GM12878 (cell line): ENCODE measurements at regions not wholly inside any gene's neighbourhood (a gene's known extent, or its start where the extent isn't known, plus 50 kb on each side); places are given as distances from the start of the nearest gene placed in this dataset.

ENCODE experiments used
- ATAC-seq: fragments of 200-7000 bp; cut with Tn5 transposase; 3 replicates; pipeline ENCODE4 v1.9.1; 2020; ENCODE audit warnings: mild to moderate bottlenecking, moderate library complexity
- BruUV-seq: library from RNA; stranded (reverse); fragments of 400-500 nt; replicated peaks from 2 replicates; lab custom pipeline; 2021; lab: Mats Ljungman, UMichigan
- CTCF ChIA-PET: fragments of 300-600 bp; sonication (Branson Sonifier 250); formaldehyde crosslinking; extraction: SDS; loops from one replicate; lab custom pipeline; 2021; ENCODE audit warnings: inconsistent platforms; lab: Yijun Ruan, JAX
- POLR2A ChIA-PET: fragments of 350-600 bp; formaldehyde crosslinking; extraction: SDS; loops from one replicate; lab custom pipeline; 2021; ENCODE audit warnings: inconsistent platforms; lab: Charles Lee
- RAD21 ChIA-PET: fragments of 300-600 bp; sonication (Branson Sonifier 250); formaldehyde crosslinking; loops from one replicate; lab custom pipeline; 2023; ENCODE audit warnings: antibody characterized with exemption; ENCODE audit not compliant: unreplicated experiment; lab: Charles Lee
- SMC1A ChIA-PET: fragments of 300-600 bp; sonication (Branson Sonifier 250); formaldehyde crosslinking; loops from one replicate; lab custom pipeline; 2023; ENCODE audit not compliant: unreplicated experiment, uncharacterized antibody; lab: Charles Lee
- DNase-seq: peaks from one replicate; pipeline ENCODE4 v3.0.0-alpha.2; 2011; ENCODE audit warnings: low read depth, low spot score
- FAIRE-seq: peaks from 3 replicates; lab custom pipeline; 2011; peaks lifted over from hg19 to GRCh38; lab: Jason Lieb, UNC
- H2AFZ ChIP-seq: 2 replicates; pipeline ENCODE4 v1.6.0; 2011; ENCODE audit warnings: low read depth, low read length, control low read depth; ENCODE audit not compliant: control insufficient read depth
- H3K27ac ChIP-seq: 2 replicates; pipeline ENCODE4 v1.5.1; 2011; ENCODE audit warnings: control low read depth; ENCODE audit not compliant: control insufficient read depth, insufficient read depth
- H3K27me3 ChIP-seq, 2 experiments: replicated peaks in 1 of 2; 2 replicates each; pipeline versions ENCODE4 v1.6.0 to v1.6.1; 2011; ENCODE audit warnings: low read length in 1 of 2; ENCODE audit not compliant: control insufficient read depth in 2 of 2, insufficient read depth in 2 of 2
- H3K36me3 ChIP-seq, 2 experiments: 2 replicates each; pipeline ENCODE4 v1.5.1; 2011; ENCODE audit warnings: low read length in 1 of 2; ENCODE audit not compliant: control insufficient read depth in 2 of 2, insufficient read depth in 2 of 2
- H3K4me1 ChIP-seq: 2 replicates; pipeline ENCODE4 v1.6.1; 2011; ENCODE audit warnings: mild to moderate bottlenecking, low read length, moderate library complexity, mixed read lengths; ENCODE audit not compliant: control insufficient read depth, insufficient read depth
- H3K4me2 ChIP-seq: 2 replicates; pipeline ENCODE4 v1.6.0; 2011; ENCODE audit warnings: control low read depth; ENCODE audit not compliant: control insufficient read depth, insufficient read depth
- H3K4me3 ChIP-seq: fragments of 200-600 bp; sonication (generic); 2 replicates; pipeline ENCODE4 v1.5.1; 2016
- H3K79me2 ChIP-seq: 2 replicates; pipeline ENCODE4 v1.6.0; 2011; ENCODE audit warnings: low read length; ENCODE audit not compliant: control insufficient read depth, insufficient read depth
- H3K9ac ChIP-seq: 2 replicates; pipeline ENCODE4 v1.8.0; 2011; ENCODE audit warnings: low read length, control low read depth, mixed read lengths; ENCODE audit not compliant: control insufficient read depth, insufficient read depth
- H3K9me3 ChIP-seq: replicated peaks from 3 replicates; pipeline ENCODE4 v1.5.1; 2011; ENCODE audit warnings: mild to moderate bottlenecking, low read length; ENCODE audit not compliant: control insufficient read depth, insufficient read depth
- H4K20me1 ChIP-seq: 2 replicates; pipeline ENCODE4 v1.6.0; 2011; ENCODE audit not compliant: control insufficient read depth, insufficient read depth
- EED ChIP-seq: sonication (generic); IDR thresholded peaks from 2 replicates; pipeline ENCODE4 v1.6.1; 2016; ENCODE audit warnings: antibody characterized with exemption, low read depth
- HDGF ChIP-seq: fragments of 450-650 bp; IDR thresholded peaks from 2 replicates; pipeline ENCODE4 v1.6.1; 2016; ENCODE audit warnings: antibody characterized with exemption
- MEF2A ChIP-seq: IDR thresholded peaks from 2 replicates; pipeline ENCODE4 v1.6.1; 2011; ENCODE audit warnings: low read depth, mild to moderate bottlenecking, low read length, moderate library complexity; ENCODE audit not compliant: insufficient read depth
- WGBS: methylation state at CpG from one replicate; pipeline ENCODE4 v1.1.6; 2016; ENCODE audit warnings: low lambda C conversion rate; ENCODE audit not compliant: insufficient replicate concordance, insufficient coverage; ENCODE audit errors: missing lambda C conversion rate; 5-methylcytosine and 5-hydroxymethylcytosine counted together
- in situ Hi-C: fragments of 300-500 bp; cut with MboI; formaldehyde crosslinking; loops from 9 replicates; pipeline ENCODE4 v1.14.3; 2018; ENCODE audit warnings: mixed read lengths
- intact Hi-C: fragments of 100-400 bp; cut with micrococcal nuclease; formaldehyde crosslinking; loops from one replicate; pipeline ENCODE4 v1.14.2; 2022; ENCODE audit not compliant: unreplicated experiment
- TF ChIP-seq, protein P1 (sequence below): fragments of 450-650 bp; IDR thresholded peaks from 2 replicates; pipeline ENCODE4 v1.6.1; 2017; ENCODE audit warnings: antibody characterized with exemption, mild to moderate bottlenecking, moderate library complexity
- TF ChIP-seq, protein P2 (sequence below): fragments of 450-650 bp; formaldehyde crosslinking; IDR thresholded peaks from 2 replicates; pipeline ENCODE4 v1.5.0; 2022; ENCODE audit warnings: mild to moderate bottlenecking, missing genetic modification characterization
- TF ChIP-seq, protein P3 (sequence below): fragments of 450-650 bp; IDR thresholded peaks from 2 replicates; pipeline ENCODE4 v1.6.1; 2016; ENCODE audit warnings: mild to moderate bottlenecking, moderate library complexity, borderline replicate concordance

DNA sequence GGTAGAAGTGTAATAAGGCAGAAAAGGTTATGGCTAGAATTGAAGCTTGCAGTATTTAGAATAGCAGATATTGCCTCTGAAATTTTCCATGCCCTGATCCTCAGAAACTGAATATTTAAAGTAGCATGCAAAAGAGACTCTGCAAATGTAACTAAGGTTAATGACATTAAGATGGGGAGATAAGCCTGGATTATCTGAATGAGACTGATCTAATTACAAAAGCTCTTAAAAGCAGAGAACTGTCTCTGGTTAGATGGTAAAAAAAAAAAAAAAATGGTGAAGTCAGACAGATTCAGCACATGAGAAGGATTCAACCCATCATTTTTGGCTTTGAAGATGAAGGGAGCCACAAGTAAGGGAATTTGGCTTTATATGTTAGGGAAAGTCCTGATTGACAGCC lies 503.7 kb upstream of the IRAK1BP1 start:
- H3K27me3 ChIP-seq, result no peaks in the 10 kb centered on the region
- ATAC-seq (no peak), DNase-seq (no peak), FAIRE-seq (no peak)
- BruUV-seq, result no TSS peak
- CTCF ChIA-PET, result no interaction called here
- H3K27ac ChIP-seq, result no peak overlapping the region
- POLR2A ChIA-PET, result no interaction called here
- TF ChIP-seq, protein P1, sequence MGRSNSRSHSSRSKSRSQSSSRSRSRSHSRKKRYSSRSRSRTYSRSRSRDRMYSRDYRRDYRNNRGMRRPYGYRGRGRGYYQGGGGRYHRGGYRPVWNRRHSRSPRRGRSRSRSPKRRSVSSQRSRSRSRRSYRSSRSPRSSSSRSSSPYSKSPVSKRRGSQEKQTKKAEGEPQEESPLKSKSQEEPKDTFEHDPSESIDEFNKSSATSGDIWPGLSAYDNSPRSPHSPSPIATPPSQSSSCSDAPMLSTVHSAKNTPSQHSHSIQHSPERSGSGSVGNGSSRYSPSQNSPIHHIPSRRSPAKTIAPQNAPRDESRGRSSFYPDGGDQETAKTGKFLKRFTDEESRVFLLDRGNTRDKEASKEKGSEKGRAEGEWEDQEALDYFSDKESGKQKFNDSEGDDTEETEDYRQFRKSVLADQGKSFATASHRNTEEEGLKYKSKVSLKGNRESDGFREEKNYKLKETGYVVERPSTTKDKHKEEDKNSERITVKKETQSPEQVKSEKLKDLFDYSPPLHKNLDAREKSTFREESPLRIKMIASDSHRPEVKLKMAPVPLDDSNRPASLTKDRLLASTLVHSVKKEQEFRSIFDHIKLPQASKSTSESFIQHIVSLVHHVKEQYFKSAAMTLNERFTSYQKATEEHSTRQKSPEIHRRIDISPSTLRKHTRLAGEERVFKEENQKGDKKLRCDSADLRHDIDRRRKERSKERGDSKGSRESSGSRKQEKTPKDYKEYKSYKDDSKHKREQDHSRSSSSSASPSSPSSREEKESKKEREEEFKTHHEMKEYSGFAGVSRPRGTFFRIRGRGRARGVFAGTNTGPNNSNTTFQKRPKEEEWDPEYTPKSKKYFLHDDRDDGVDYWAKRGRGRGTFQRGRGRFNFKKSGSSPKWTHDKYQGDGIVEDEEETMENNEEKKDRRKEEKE, result no peak
- TF ChIP-seq HDGF, result no peak
- H3K9ac ChIP-seq, result no peak overlapping the region
- no peak overlapping the region for H3K4me3 ChIP-seq
- H3K36me3 ChIP-seq, result no peaks in the 10 kb centered on the region
- no peaks in the 10 kb centered on the region for H3K79me2 ChIP-seq
- RAD21 ChIA-PET, result no interaction called here
- H3K4me1 ChIP-seq, result no peaks in the 10 kb centered on the region
- H4K20me1 ChIP-seq, result no peaks in the 10 kb centered on the region
- no peak overlapping the region for H2AFZ ChIP-seq
- SMC1A ChIA-PET, result no interaction called here
- in situ Hi-C loops, result no loop called here
- intact Hi-C loops, result no loop called here
- no peak overlapping the region for H3K4me2 ChIP-seq
- no peaks in the 10 kb centered on the region for H3K9me3 ChIP-seq

DNA sequence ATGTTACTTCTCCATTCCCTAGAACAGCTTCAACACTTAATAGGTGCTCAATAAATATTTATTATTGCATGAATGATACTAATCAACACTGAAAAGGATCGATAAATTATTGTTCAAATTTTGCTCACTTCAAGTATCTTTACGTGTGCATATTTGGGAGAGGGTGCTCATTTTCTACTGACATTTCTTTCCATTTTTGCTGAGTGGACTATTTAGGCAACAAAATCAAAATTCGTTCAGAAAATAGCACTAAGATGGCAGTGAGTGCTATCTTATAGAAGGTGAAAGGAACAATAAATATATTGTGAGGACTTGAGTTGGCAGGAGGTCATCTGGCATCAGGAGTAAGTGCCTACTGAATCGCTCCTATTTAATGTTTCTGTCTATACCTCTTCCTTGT lies 501.9 kb upstream of the IRAK1BP1 start:
- FAIRE-seq, result no peak
- 17% methylated on average over 4 of the region's 4 CpGs for WGBS
- intact Hi-C loops, result no loop called here
- TF ChIP-seq, protein P2, sequence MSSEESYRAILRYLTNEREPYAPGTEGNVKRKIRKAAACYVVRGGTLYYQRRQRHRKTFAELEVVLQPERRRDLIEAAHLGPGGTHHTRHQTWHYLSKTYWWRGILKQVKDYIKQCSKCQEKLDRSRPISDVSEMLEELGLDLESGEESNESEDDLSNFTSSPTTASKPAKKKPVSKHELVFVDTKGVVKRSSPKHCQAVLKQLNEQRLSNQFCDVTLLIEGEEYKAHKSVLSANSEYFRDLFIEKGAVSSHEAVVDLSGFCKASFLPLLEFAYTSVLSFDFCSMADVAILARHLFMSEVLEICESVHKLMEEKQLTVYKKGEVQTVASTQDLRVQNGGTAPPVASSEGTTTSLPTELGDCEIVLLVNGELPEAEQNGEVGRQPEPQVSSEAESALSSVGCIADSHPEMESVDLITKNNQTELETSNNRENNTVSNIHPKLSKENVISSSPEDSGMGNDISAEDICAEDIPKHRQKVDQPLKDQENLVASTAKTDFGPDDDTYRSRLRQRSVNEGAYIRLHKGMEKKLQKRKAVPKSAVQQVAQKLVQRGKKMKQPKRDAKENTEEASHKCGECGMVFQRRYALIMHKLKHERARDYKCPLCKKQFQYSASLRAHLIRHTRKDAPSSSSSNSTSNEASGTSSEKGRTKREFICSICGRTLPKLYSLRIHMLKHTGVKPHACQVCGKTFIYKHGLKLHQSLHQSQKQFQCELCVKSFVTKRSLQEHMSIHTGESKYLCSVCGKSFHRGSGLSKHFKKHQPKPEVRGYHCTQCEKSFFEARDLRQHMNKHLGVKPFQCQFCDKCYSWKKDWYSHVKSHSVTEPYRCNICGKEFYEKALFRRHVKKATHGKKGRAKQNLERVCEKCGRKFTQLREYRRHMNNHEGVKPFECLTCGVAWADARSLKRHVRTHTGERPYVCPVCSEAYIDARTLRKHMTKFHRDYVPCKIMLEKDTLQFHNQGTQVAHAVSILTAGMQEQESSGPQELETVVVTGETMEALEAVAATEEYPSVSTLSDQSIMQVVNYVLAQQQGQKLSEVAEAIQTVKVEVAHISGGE (CRISPR knock-in tag), result no peak
- TF ChIP-seq EED (no peak), MEF2A (no peak)
- TF ChIP-seq, protein P3, sequence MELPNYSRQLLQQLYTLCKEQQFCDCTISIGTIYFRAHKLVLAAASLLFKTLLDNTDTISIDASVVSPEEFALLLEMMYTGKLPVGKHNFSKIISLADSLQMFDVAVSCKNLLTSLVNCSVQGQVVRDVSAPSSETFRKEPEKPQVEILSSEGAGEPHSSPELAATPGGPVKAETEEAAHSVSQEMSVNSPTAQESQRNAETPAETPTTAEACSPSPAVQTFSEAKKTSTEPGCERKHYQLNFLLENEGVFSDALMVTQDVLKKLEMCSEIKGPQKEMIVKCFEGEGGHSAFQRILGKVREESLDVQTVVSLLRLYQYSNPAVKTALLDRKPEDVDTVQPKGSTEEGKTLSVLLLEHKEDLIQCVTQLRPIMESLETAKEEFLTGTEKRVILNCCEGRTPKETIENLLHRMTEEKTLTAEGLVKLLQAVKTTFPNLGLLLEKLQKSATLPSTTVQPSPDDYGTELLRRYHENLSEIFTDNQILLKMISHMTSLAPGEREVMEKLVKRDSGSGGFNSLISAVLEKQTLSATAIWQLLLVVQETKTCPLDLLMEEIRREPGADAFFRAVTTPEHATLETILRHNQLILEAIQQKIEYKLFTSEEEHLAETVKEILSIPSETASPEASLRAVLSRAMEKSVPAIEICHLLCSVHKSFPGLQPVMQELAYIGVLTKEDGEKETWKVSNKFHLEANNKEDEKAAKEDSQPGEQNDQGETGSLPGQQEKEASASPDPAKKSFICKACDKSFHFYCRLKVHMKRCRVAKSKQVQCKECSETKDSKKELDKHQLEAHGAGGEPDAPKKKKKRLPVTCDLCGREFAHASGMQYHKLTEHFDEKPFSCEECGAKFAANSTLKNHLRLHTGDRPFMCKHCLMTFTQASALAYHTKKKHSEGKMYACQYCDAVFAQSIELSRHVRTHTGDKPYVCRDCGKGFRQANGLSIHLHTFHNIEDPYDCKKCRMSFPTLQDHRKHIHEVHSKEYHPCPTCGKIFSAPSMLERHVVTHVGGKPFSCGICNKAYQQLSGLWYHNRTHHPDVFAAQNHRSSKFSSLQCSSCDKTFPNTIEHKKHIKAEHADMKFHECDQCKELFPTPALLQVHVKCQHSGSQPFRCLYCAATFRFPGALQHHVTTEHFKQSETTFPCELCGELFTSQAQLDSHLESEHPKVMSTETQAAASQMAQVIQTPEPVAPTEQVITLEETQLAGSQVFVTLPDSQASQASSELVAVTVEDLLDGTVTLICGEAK, result no peak

More for the DNA sequence above, 501.9 kb upstream of the IRAK1BP1 start:
- no peak overlapping the region for H2AFZ ChIP-seq
- H3K79me2 ChIP-seq, result no peaks in the 10 kb centered on the region
- no peak overlapping the region for H3K27ac ChIP-seq
- SMC1A ChIA-PET, result no interaction called here
- no peak overlapping the region for H3K4me3 ChIP-seq
- CTCF ChIA-PET, result no interaction called here
- H3K36me3 ChIP-seq, result no peaks in the 10 kb centered on the region
- in situ Hi-C loops, result no loop called here
- no peaks in the 10 kb centered on the region for H3K27me3 ChIP-seq
- DNase-seq (no peak), ATAC-seq (no peak)
- POLR2A ChIA-PET, result no interaction called here
- H3K4me2 ChIP-seq, result no peak overlapping the region
- no TSS peak for BruUV-seq
- H3K4me1 ChIP-seq, result no peaks in the 10 kb centered on the region
- H3K9me3 ChIP-seq, result no peaks in the 10 kb centered on the region
- no peak overlapping the region for H3K9ac ChIP-seq
- RAD21 ChIA-PET, result no interaction called here
- no peaks in the 10 kb centered on the region for H4K20me1 ChIP-seq
